ENCODE measurements at regions not wholly inside any gene's neighbourhood (a gene's known extent, or its start where the extent isn't known, plus 50 kb on each side); places are given as distances from the start of the nearest gene placed in this dataset.

DNA sequence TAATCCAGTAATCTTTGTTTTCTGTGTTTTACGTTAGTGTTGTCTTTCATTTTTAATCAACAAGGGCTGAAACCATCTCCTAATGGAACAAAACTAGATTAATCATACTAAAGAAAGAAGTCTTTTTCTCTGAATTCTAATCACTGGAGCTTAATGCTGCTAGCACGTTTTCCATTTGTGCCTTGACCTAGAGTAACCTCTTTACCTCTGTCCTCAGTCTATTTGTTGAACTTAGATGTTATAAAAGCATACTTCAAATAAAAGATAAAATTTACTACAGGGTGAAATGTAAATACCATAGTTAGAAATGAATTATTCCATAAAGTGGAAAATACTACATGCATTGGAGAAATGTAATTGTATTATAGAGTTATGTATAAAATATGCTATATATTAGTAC lies 207.1 kb downstream of the NKX6-1 start:
- BruUV-seq (replicated peaks) = no TSS peak
- intact Hi-C loops (cut with micrococcal nuclease) = no loop called here
- H3K9me1 ChIP-seq (replicated peaks; ENCODE audit: control insufficient read depth, extremely low read depth, insufficient read depth, low read length) = no peaks in the 10 kb centered on the region
- H3K9ac ChIP-seq (replicated peaks; ENCODE audit: extremely low read depth, insufficient read depth, low read length) = no peak overlapping the region
- no peaks in the 10 kb centered on the region for H3K9me3 ChIP-seq (replicated peaks; ENCODE audit: control insufficient read depth, insufficient read depth, low read length)
- H3K4me3 ChIP-seq (replicated peaks in 1 of 3; ENCODE audit: insufficient read depth in 1 of 3, low read depth in 1 of 3, low read length in 3 of 3) = no peak overlapping the region
- no peaks in the 10 kb centered on the region for H4K20me1 ChIP-seq (replicated peaks; ENCODE audit: control insufficient read depth, extremely low read depth, insufficient read depth, low read length)
- CTCF ChIA-PET = no interaction called here
- no peaks in the 10 kb centered on the region for H3K27me3 ChIP-seq (ENCODE audit: control insufficient read depth in 2 of 2, insufficient read depth in 2 of 2, low read length in 2 of 2)
- POLR2A ChIA-PET = no interaction called here
- no peaks in the 10 kb centered on the region for H3K79me2 ChIP-seq (ENCODE audit: control insufficient read depth, insufficient read depth, low read length)
- no peaks in the 10 kb centered on the region for H3K4me1 ChIP-seq (ENCODE audit: control insufficient read depth, extremely low read depth, insufficient read depth, low read length)
- TF ChIP-seq EZH2 (IDR thresholded peaks at IDR 0.05; ENCODE audit: borderline replicate concordance, low read depth, low read length, severe bottlenecking) (no peak), MYC (IDR thresholded peaks at IDR 0.05; ENCODE audit: low read depth, low read length) (no peak), JUN (IDR thresholded peaks at IDR 0.05; ENCODE audit: borderline replicate concordance, insufficient read depth, insufficient read length, low read depth) (no peak), POLR2A (IDR thresholded peaks at IDR 0.05; ENCODE audit: low read depth, low read length) (no peak), POLR2AphosphoS5 (IDR thresholded peaks at IDR 0.05; ENCODE audit: insufficient read depth, low read depth, low read length) (no peak)
- DNase-seq (ENCODE audit: low read depth, low spot score) (no peak), FAIRE-seq (no peak)
- dilution Hi-C loops (cut with MboI; ENCODE audit: extremely low pct_ligation_motif_present, low sequenced_read_pairs) = no loop called here
- no peak overlapping the region for H2AFZ ChIP-seq (ENCODE audit: low read depth, low read length)
- no peaks in the 10 kb centered on the region for H3K36me3 ChIP-seq (ENCODE audit: control insufficient read depth in 2 of 2, extremely low read depth in 1 of 2, insufficient read depth in 2 of 2, low read length in 2 of 2)
- H3K27ac ChIP-seq (ENCODE audit: insufficient read depth, low read depth, low read length) = no peak overlapping the region
- H3K4me2 ChIP-seq (ENCODE audit: insufficient read depth, low read length) = no peak overlapping the region

DNA sequence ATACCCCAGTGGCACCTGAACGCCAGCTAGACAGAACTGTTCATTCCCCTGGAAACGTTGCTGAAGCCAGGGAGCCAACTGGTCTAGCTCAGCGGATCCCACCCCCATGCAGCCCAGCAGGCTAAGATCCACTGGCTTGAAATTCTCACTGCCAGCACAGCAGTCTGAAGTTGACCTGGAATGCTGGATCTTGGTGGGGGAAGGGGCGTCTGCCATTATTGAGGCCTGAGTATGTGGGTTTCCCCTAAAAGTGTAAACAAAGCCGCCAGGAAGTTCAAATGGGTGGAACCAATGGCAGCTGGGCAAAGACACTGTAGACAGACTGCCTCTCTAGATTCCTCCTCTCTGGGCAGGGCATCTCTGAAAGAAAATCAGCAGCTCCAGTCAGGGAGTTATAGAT lies 213.0 kb downstream of the NKX6-1 start:
- ChIA-PET CTCF (no interaction called here), POLR2A (no interaction called here)
- BruUV-seq (replicated peaks) = no TSS peak
- dilution Hi-C loops (cut with MboI; ENCODE audit: extremely low pct_ligation_motif_present, low sequenced_read_pairs) = no loop called here
- no peaks in the 10 kb centered on the region for H3K36me3 ChIP-seq (ENCODE audit: control insufficient read depth in 2 of 2, extremely low read depth in 1 of 2, insufficient read depth in 2 of 2, low read length in 2 of 2)
- intact Hi-C loops (cut with micrococcal nuclease) = no loop called here
- no peaks in the 10 kb centered on the region for H3K4me1 ChIP-seq (ENCODE audit: control insufficient read depth, extremely low read depth, insufficient read depth, low read length)
- no peaks in the 10 kb centered on the region for H3K9me1 ChIP-seq (replicated peaks; ENCODE audit: control insufficient read depth, extremely low read depth, insufficient read depth, low read length)
- no peaks in the 10 kb centered on the region for H4K20me1 ChIP-seq (replicated peaks; ENCODE audit: control insufficient read depth, extremely low read depth, insufficient read depth, low read length)
- H2AFZ ChIP-seq (ENCODE audit: low read depth, low read length) = no peak overlapping the region
- no peak for FAIRE-seq
- H3K9me3 ChIP-seq (replicated peaks; ENCODE audit: control insufficient read depth, insufficient read depth, low read length) = no peaks in the 10 kb centered on the region
- H3K4me3 ChIP-seq (replicated peaks in 1 of 3; ENCODE audit: insufficient read depth in 1 of 3, low read depth in 1 of 3, low read length in 3 of 3) = no peak overlapping the region
- H3K79me2 ChIP-seq (ENCODE audit: control insufficient read depth, insufficient read depth, low read length) = no peaks in the 10 kb centered on the region
- H3K4me2 ChIP-seq (ENCODE audit: insufficient read depth, low read length) = no peak overlapping the region
- DNase-seq (ENCODE audit: low read depth, low spot score) = no peak
- no peak overlapping the region for H3K27ac ChIP-seq (ENCODE audit: insufficient read depth, low read depth, low read length)
- no peaks in the 10 kb centered on the region for H3K27me3 ChIP-seq (ENCODE audit: control insufficient read depth in 2 of 2, insufficient read depth in 2 of 2, low read length in 2 of 2)
- H3K9ac ChIP-seq (replicated peaks; ENCODE audit: extremely low read depth, insufficient read depth, low read length) = no peak overlapping the region
- TF ChIP-seq POLR2A (IDR thresholded peaks at IDR 0.05; ENCODE audit: low read depth, low read length) (no peak), POLR2AphosphoS5 (IDR thresholded peaks at IDR 0.05; ENCODE audit: insufficient read depth, low read depth, low read length) (no peak), EZH2 (IDR thresholded peaks at IDR 0.05; ENCODE audit: borderline replicate concordance, low read depth, low read length, severe bottlenecking) (no peak), FOS (IDR thresholded peaks at IDR 0.05; ENCODE audit: borderline replicate concordance, insufficient read depth, low read length) (no peak), JUN (IDR thresholded peaks at IDR 0.05; ENCODE audit: borderline replicate concordance, insufficient read depth, insufficient read length, low read depth) (no peak), CTCF (IDR thresholded peaks at IDR 0.05; ENCODE audit: extremely low read depth in 1 of 2, insufficient read depth in 1 of 2, low read depth in 1 of 2, low read length in 2 of 2) (no peak), GATA2 (IDR thresholded peaks at IDR 0.05; ENCODE audit: insufficient read depth, insufficient read length, low read depth, low read length) (no peak), MYC (IDR thresholded peaks at IDR 0.05; ENCODE audit: low read depth, low read length) (no peak)
- TF ChIP-seq, protein P1, sequence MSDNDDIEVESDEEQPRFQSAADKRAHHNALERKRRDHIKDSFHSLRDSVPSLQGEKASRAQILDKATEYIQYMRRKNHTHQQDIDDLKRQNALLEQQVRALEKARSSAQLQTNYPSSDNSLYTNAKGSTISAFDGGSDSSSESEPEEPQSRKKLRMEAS (IDR thresholded peaks at IDR 0.05; ENCODE audit: insufficient read depth, insufficient read length) = no peak
